ENCODE measurements at regions not wholly inside any gene's neighbourhood (a gene's known extent, or its start where the extent isn't known, plus 50 kb on each side); places are given as distances from the start of the nearest gene placed in this dataset.

DNA sequence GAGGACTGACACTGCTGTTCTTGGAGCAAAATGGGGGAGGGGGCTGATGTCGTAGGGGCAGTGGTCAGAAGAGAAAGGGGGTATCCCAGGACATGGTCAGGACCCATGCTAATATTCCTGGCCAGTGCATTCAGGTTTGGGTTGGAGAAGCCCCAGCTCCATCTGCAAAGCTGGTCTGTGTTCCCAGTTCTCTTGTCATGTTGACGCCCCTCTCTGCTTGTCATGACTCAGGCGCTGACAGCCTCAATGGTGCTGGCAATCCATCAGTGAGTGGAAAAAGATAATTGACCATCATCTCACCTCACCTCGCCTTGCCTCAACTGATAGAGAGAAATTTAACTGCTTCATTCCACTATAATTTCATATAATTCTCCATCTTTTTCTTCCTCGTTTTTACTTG, 283.1 kb upstream of the CADM1 start:
- Mint-ChIP-seq H3K36me3 (ENCODE audit: insufficient read depth, unreplicated experiment) (no peaks in the 10 kb centered on the region), H3K27ac (ENCODE audit: unreplicated experiment) (no peak overlapping the region)
- BruUV-seq (replicated peaks), result no TSS peak

DNA sequence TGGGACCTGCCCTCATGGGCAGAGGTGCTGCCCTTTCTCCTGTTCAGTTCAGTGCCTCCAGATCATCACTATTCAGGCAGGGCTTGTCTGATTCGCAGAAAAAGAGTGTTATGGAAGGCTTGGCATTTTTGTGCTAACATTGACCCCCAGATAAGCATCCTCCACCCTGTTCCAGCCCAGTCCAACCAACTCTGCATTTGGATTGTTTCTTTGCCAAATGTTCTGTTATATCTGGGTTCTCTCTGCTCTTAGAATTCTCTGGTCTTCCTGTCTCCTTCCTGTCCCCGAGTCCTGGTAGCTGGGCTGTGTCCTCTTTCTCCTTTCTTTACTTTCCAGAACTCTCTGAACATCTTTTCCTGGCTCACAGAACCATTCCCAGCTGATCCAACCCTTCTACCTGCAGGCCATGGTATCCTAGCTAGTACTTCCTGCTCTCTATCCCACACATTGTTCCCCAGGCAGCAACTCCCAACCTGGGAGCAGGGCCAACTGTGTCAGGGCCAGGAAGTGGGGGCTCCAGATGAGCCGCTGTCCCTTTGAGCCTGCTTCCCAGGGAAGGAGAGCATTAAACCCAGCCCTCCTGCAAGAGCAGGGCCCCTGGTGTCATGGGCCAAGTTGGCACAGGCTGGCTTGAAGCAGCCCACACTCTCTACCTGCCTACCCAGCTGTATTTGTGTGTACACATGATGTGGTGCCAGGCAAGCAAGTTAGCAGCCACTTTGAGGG, 280.7 kb upstream of the CADM1 start:
- Histone ChIP-seq H3K36me3 (ENCODE audit: control insufficient read depth, insufficient read depth, low read length) (no peaks in the 10 kb centered on the region), H3K9me3 (no peaks in the 10 kb centered on the region), H3K4me1 (no peaks in the 10 kb centered on the region), H3K27me3 (replicated peaks; ENCODE audit: control insufficient read depth, insufficient read depth, low read length) (no peaks in the 10 kb centered on the region), H3K4me3 (ENCODE audit: low read depth, low read length) (no peak overlapping the region)
- no peak overlapping the region for H3K27ac Mint-ChIP-seq (ENCODE audit: unreplicated experiment)
- ChIA-PET POLR2A (no interaction called here), CTCF (no interaction called here)
- no peak overlapping the region for H3K4me3 Mint-ChIP-seq (ENCODE audit: unreplicated experiment)
- H3K9me3 Mint-ChIP-seq (ENCODE audit: unreplicated experiment), result no peaks in the 10 kb centered on the region
- H3K36me3 Mint-ChIP-seq (ENCODE audit: insufficient read depth, unreplicated experiment), result no peaks in the 10 kb centered on the region
- no TSS peak for BruUV-seq (replicated peaks)
- no peaks in the 10 kb centered on the region for H3K4me1 Mint-ChIP-seq (ENCODE audit: low read depth, unreplicated experiment)
- intact Hi-C loops (cut with micrococcal nuclease; ENCODE audit: unreplicated experiment), result no loop called here
- peaks cover 10% of the 10 kb centered on the region for H3K27me3 Mint-ChIP-seq (ENCODE audit: insufficient read depth, unreplicated experiment)
- TF ChIP-seq CTCF (IDR thresholded peaks at IDR 0.05; ENCODE audit: insufficient read depth in 1 of 2, low read depth in 1 of 2, low read length in 1 of 2, severe bottlenecking in 1 of 2, unreplicated experiment in 1 of 2), result no peak
- no peak for DNase-seq

More for the DNA sequence above, 283.1 kb upstream of the CADM1 start:
- Histone ChIP-seq H3K4me1 (no peaks in the 10 kb centered on the region), H3K36me3 (ENCODE audit: control insufficient read depth, insufficient read depth, low read length) (no peaks in the 10 kb centered on the region), H3K4me3 (ENCODE audit: low read depth, low read length) (no peak overlapping the region), H3K9me3 (no peaks in the 10 kb centered on the region), H3K27me3 (replicated peaks; ENCODE audit: control insufficient read depth, insufficient read depth, low read length) (no peaks in the 10 kb centered on the region)
- no peak for DNase-seq
- no peaks in the 10 kb centered on the region for H3K4me1 Mint-ChIP-seq (ENCODE audit: low read depth, unreplicated experiment)
- CTCF ChIA-PET, result no interaction called here
- TF ChIP-seq CTCF (IDR thresholded peaks at IDR 0.05; ENCODE audit: insufficient read depth in 1 of 2, low read depth in 1 of 2, low read length in 1 of 2, severe bottlenecking in 1 of 2, unreplicated experiment in 1 of 2), result no peak
- H3K4me3 Mint-ChIP-seq (ENCODE audit: unreplicated experiment), result no peak overlapping the region
- intact Hi-C loops (cut with micrococcal nuclease; ENCODE audit: unreplicated experiment), result no loop called here
- no peaks in the 10 kb centered on the region for H3K9me3 Mint-ChIP-seq (ENCODE audit: unreplicated experiment)
- H3K27me3 Mint-ChIP-seq (ENCODE audit: insufficient read depth, unreplicated experiment), result peaks cover 10% of the 10 kb centered on the region
- POLR2A ChIA-PET, result no interaction called here

DNA sequence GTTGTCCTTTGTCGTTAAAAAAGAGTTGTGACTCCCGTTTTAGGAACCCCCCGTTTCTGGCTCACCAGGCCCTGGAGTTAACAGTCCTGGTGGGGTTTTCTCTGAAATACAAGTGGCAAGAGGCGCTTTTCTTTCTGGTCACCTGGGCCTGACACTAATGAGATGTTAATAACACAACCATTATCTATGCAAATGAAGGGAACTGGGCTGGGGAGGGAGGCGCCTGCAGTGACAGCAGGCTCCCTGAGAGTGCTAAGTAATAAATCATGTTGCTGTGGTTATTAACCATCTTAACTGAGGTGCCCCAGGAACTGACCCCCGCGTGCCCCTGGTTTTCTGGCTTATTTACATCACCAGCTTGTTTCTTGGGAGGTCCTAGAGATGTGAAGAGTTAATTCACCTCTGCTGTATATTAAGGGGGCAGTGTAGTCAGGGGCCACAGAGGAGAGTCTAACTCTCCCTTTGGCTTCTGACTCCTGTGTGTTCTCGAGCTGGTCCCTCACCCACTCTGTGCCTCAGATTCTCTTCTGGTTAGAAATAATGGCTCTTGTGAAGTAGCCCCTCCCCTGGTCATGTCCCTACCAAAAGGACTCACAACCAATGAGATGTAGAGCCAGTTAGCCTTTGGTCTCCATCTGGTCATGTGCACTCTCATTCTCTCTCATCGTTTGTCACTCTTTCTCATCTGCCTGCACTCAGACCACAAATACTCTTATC, 276.6 kb upstream of the CADM1 start:
- Mint-ChIP-seq H3K27ac (ENCODE audit: unreplicated experiment) (no peak overlapping the region), H3K36me3 (ENCODE audit: insufficient read depth, unreplicated experiment) (no peaks in the 10 kb centered on the region), H3K27me3 (ENCODE audit: insufficient read depth, unreplicated experiment) (peaks cover 3% of the 10 kb centered on the region), H3K4me1 (ENCODE audit: low read depth, unreplicated experiment) (no peaks in the 10 kb centered on the region), H3K4me3 (ENCODE audit: unreplicated experiment) (no peak overlapping the region), H3K9me3 (ENCODE audit: unreplicated experiment) (no peaks in the 10 kb centered on the region)
- Histone ChIP-seq H3K36me3 (ENCODE audit: control insufficient read depth, insufficient read depth, low read length) (no peaks in the 10 kb centered on the region), H3K9me3 (no peaks in the 10 kb centered on the region), H3K27me3 (replicated peaks; ENCODE audit: control insufficient read depth, insufficient read depth, low read length) (no peaks in the 10 kb centered on the region), H3K4me3 (ENCODE audit: low read depth, low read length) (no peak overlapping the region), H3K4me1 (no peaks in the 10 kb centered on the region)
- TF ChIP-seq CTCF (IDR thresholded peaks at IDR 0.05; ENCODE audit: insufficient read depth in 1 of 2, low read depth in 1 of 2, low read length in 1 of 2, severe bottlenecking in 1 of 2, unreplicated experiment in 1 of 2), result no peak
- POLR2A ChIA-PET, result no interaction called here
- BruUV-seq (replicated peaks), result no TSS peak
- CTCF ChIA-PET, result no interaction called here
- intact Hi-C loops (cut with micrococcal nuclease; ENCODE audit: unreplicated experiment), result no loop called here
- DNase-seq, result no peak

Measured in Caco-2 (cell line).